GM12874 (cell line): ENCODE measurements at regions not wholly inside any gene's neighbourhood (a gene's known extent, or its start where the extent isn't known, plus 50 kb on each side); places are given as distances from the start of the nearest gene placed in this dataset.

ENCODE experiments used
- TF ChIP-seq, protein P1 (sequence below): IDR thresholded peaks from 2 replicates; pipeline ENCODE4 v1.5.1; 2011; ENCODE audit warnings: low read depth, mild to moderate bottlenecking, control low read depth, low read length, moderate library complexity; ENCODE audit not compliant: insufficient read depth

- TF ChIP-seq, protein P1, sequence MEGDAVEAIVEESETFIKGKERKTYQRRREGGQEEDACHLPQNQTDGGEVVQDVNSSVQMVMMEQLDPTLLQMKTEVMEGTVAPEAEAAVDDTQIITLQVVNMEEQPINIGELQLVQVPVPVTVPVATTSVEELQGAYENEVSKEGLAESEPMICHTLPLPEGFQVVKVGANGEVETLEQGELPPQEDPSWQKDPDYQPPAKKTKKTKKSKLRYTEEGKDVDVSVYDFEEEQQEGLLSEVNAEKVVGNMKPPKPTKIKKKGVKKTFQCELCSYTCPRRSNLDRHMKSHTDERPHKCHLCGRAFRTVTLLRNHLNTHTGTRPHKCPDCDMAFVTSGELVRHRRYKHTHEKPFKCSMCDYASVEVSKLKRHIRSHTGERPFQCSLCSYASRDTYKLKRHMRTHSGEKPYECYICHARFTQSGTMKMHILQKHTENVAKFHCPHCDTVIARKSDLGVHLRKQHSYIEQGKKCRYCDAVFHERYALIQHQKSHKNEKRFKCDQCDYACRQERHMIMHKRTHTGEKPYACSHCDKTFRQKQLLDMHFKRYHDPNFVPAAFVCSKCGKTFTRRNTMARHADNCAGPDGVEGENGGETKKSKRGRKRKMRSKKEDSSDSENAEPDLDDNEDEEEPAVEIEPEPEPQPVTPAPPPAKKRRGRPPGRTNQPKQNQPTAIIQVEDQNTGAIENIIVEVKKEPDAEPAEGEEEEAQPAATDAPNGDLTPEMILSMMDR = no peak
Measured at GRCh38 chr2:10237392-10238321, 65.0 kb upstream of the HPCAL1 start.

GRCh38 chr2:10238396-10238795, 64.3 kb upstream of the HPCAL1 start:
- TF ChIP-seq, protein P1 = no peak

GRCh38 chr2:10238991-10239485, 63.7 kb upstream of the HPCAL1 start:
- TF ChIP-seq, protein P1 = no peak

GRCh38 chr2:10239561-10239967, 63.1 kb upstream of the HPCAL1 start:
- TF ChIP-seq, protein P1 = no peak

GRCh38 chr2:10240161-10240681, 62.5 kb upstream of the HPCAL1 start:
- TF ChIP-seq, protein P1 = no peak

- TF ChIP-seq, protein P1 = no peak
Measured at GRCh38 chr2:10240911-10241610, 61.6 kb upstream of the HPCAL1 start.
